HepG2 (cell line): ENCODE measurements at regions not wholly inside any gene's neighbourhood (a gene's known extent, or its start where the extent isn't known, plus 50 kb on each side); places are given as distances from the start of the nearest gene placed in this dataset.

Source experiments
- ATAC-seq: fragments of 200-7000 bp; cut with Tn5 transposase; 3 replicates; pipeline ENCODE4 v1.9.1; 2020; ENCODE audit warnings: mild to moderate bottlenecking, moderate library complexity
- BruUV-seq: library from RNA; stranded (reverse); fragments of 400-500 nt; replicated peaks from 2 replicates; lab custom pipeline; 2021; lab: Mats Ljungman, UMichigan
- CTCF ChIA-PET: fragments of 300-600 bp; formaldehyde crosslinking; extraction: SDS; loops from one replicate; lab custom pipeline; 2021; ENCODE audit warnings: low total read pairs, inconsistent platforms, low intra/inter-chr PET ratio; lab: Yijun Ruan, JAX
- POLR2A ChIA-PET: fragments of 350-600 bp; sonication (Branson Sonifier 250); formaldehyde crosslinking; loops from one replicate; lab custom pipeline; 2020; ENCODE audit warnings: antibody characterized with exemption, inconsistent platforms; lab: Yijun Ruan, JAX
- DNase-seq: peaks from one replicate; pipeline ENCODE4 v3.0.0-alpha.2; 2015; ENCODE audit warnings: low spot score
- FAIRE-seq: peaks from 3 replicates; lab custom pipeline; 2011; peaks lifted over from hg19 to GRCh38; lab: Jason Lieb, UNC
- H2AFZ ChIP-seq: one replicate; pipeline ENCODE4 v1.6.1; 2011; ENCODE audit warnings: low read length, inconsistent platforms
- H3K27ac ChIP-seq: fragments of 300-600 bp; 3 replicates; pipeline ENCODE4 v1.8.0; 2011; ENCODE audit warnings: mixed run types, mild to moderate bottlenecking, mixed read lengths, low read length, inconsistent platforms; ENCODE audit not compliant: insufficient read depth; ENCODE audit errors: extremely low read length
- H3K27me3 ChIP-seq, 2 experiments: fragments of 200-600 bp in 1 of 2; 2 replicates in 1 of 2; 3 replicates in 1 of 2; pipeline versions ENCODE4 v1.6.0 to v1.8.0; 2011; ENCODE audit warnings: low read length in 2 of 2, mild to moderate bottlenecking in 2 of 2, moderate library complexity in 2 of 2, inconsistent platforms in 1 of 2; ENCODE audit not compliant: insufficient read depth in 2 of 2, control insufficient read depth in 1 of 2
- H3K36me3 ChIP-seq, 2 experiments: fragments of 200-600 bp in 1 of 2; replicated peaks in 1 of 2; 2 replicates in 1 of 2; 3 replicates in 1 of 2; pipeline versions ENCODE4 v1.5.1 to v1.8.0; 2011; ENCODE audit warnings: low read length in 2 of 2, inconsistent platforms in 1 of 2; ENCODE audit not compliant: insufficient read depth in 2 of 2, control insufficient read depth in 1 of 2
- H3K4me1 ChIP-seq: 2 replicates; pipeline ENCODE4 v1.5.1; 2012; ENCODE audit warnings: low read length, inconsistent platforms; ENCODE audit not compliant: insufficient read depth
- H3K4me2 ChIP-seq: 2 replicates; pipeline ENCODE4 v1.6.0; 2011; ENCODE audit warnings: low read depth, low read length, inconsistent platforms
- H3K4me3 ChIP-seq, 3 experiments: fragments of 200-600 bp in 1 of 3; sonication (generic), shearing (Covaris generic) in 1 of 3; replicated peaks in 1 of 3; 2 replicates each; pipeline ENCODE4 v1.5.1; 2011 to 2016; ENCODE audit warnings: low read length in 3 of 3, inconsistent platforms in 2 of 3, low read depth in 2 of 3, mild to moderate bottlenecking in 2 of 3, control low read depth in 1 of 3, mixed read lengths in 1 of 3; ENCODE audit not compliant: insufficient read depth in 1 of 3
- H3K79me2 ChIP-seq: one replicate; pipeline ENCODE4 v1.6.1; 2011; ENCODE audit warnings: low read length, inconsistent platforms; ENCODE audit not compliant: insufficient read depth
- H3K9ac ChIP-seq: 2 replicates; pipeline ENCODE4 v1.6.0; 2011; ENCODE audit warnings: mild to moderate bottlenecking, low read depth, low read length, inconsistent platforms; ENCODE audit not compliant: insufficient read depth
- H3K9me3 ChIP-seq: 2 replicates; pipeline ENCODE4 v1.5.1; 2012; ENCODE audit warnings: mild to moderate bottlenecking, low read length
- H4K20me1 ChIP-seq: 2 replicates; pipeline ENCODE4 v1.6.0; 2011; ENCODE audit warnings: inconsistent platforms, mild to moderate bottlenecking, low read length, moderate library complexity; ENCODE audit not compliant: insufficient read depth
- DMAP1 ChIP-seq: IDR thresholded peaks from 2 replicates; pipeline ENCODE4 v1.6.1; 2016
- ETV6 ChIP-seq: sonication (generic); formaldehyde crosslinking; conservative IDR thresholded peaks from 2 replicates; pipeline ENCODE4 v1.4.0; 2020; ENCODE audit warnings: missing genetic modification reagents
- KLF11 ChIP-seq: IDR thresholded peaks from 2 replicates; pipeline ENCODE4 v1.6.1; 2016; ENCODE audit warnings: missing compliant biosample characterization
- MAFG ChIP-seq: sonication (generic); formaldehyde crosslinking; IDR thresholded peaks from 2 replicates; pipeline ENCODE4 v1.5.1; 2020; ENCODE audit warnings: mild to moderate bottlenecking, missing genetic modification reagents
- MED13 ChIP-seq: sonication (generic); formaldehyde crosslinking; IDR thresholded peaks from 2 replicates; pipeline ENCODE4 v1.5.0; 2020; ENCODE audit warnings: missing genetic modification reagents
- REPIN1 ChIP-seq: sonication (generic); formaldehyde crosslinking; IDR thresholded peaks from 2 replicates; pipeline ENCODE4 v1.8.0; 2022; ENCODE audit warnings: missing genetic modification reagents, low read depth, mild to moderate bottlenecking, borderline replicate concordance
- ZFP37 ChIP-seq: sonication (generic); formaldehyde crosslinking; IDR thresholded peaks from 2 replicates; pipeline ENCODE4 v1.4.0; 2020; ENCODE audit warnings: missing genetic modification reagents, borderline replicate concordance
- ZNF260 ChIP-seq: sonication (generic); formaldehyde crosslinking; IDR thresholded peaks from 2 replicates; pipeline ENCODE4 v1.4.0; 2020; ENCODE audit warnings: missing genetic modification reagents, low read depth, mild to moderate bottlenecking, borderline replicate concordance
- ZNF329 ChIP-seq: sonication (generic); formaldehyde crosslinking; IDR thresholded peaks from 2 replicates; pipeline ENCODE4 v1.9.0; 2021; ENCODE audit warnings: low read depth, mild to moderate bottlenecking, missing genetic modification reagents
- ZNF431 ChIP-seq: sonication (generic); formaldehyde crosslinking; IDR thresholded peaks from 2 replicates; pipeline ENCODE4 v1.9.0; 2022; ENCODE audit warnings: missing genetic modification reagents, low read depth, mild to moderate bottlenecking, borderline replicate concordance
- ZNF501 ChIP-seq: sonication (generic); formaldehyde crosslinking; IDR thresholded peaks from 2 replicates; pipeline ENCODE4 v1.5.1; 2020; ENCODE audit warnings: mild to moderate bottlenecking, moderate library complexity, missing genetic modification reagents
- ZNF564 ChIP-seq: sonication (generic); formaldehyde crosslinking; IDR thresholded peaks from 2 replicates; pipeline ENCODE4 v1.8.1; 2023; ENCODE audit warnings: mild to moderate bottlenecking, missing genetic modification reagents
- WGBS: methylation state at CpG from one replicate; pipeline ENCODE4 v1.1.6; 2017; ENCODE audit warnings: low lambda C conversion rate; 5-methylcytosine and 5-hydroxymethylcytosine counted together
- in situ Hi-C: cut with HindIII; loops from 2 replicates; pipeline ENCODE4 v1.10.0; 2017; ENCODE audit warnings: low pct_unique_long_range_greater_than_20kb; ENCODE audit not compliant: extremely low pct_ligation_motif_present
- intact Hi-C: fragments of 100-400 bp; cut with micrococcal nuclease; formaldehyde crosslinking; loops from one replicate; pipeline ENCODE4 v1.10.0; 2022; ENCODE audit not compliant: unreplicated experiment
- TF ChIP-seq, protein P1 (sequence below): sonication (generic); formaldehyde crosslinking; IDR thresholded peaks from 2 replicates; pipeline ENCODE4 v1.5.0; 2020; ENCODE audit warnings: mild to moderate bottlenecking, missing genetic modification reagents
- TF ChIP-seq, protein P2 (sequence below): IDR thresholded peaks from 2 replicates; pipeline ENCODE4 v1.6.1; 2018; ENCODE audit warnings: missing genetic modification reagents, mild to moderate bottlenecking, missing compliant biosample characterization
- TF ChIP-seq, protein P3 (sequence below): sonication (generic); formaldehyde crosslinking; IDR thresholded peaks from 2 replicates; pipeline ENCODE4 v1.5.0; 2020; ENCODE audit warnings: missing genetic modification reagents

DNA sequence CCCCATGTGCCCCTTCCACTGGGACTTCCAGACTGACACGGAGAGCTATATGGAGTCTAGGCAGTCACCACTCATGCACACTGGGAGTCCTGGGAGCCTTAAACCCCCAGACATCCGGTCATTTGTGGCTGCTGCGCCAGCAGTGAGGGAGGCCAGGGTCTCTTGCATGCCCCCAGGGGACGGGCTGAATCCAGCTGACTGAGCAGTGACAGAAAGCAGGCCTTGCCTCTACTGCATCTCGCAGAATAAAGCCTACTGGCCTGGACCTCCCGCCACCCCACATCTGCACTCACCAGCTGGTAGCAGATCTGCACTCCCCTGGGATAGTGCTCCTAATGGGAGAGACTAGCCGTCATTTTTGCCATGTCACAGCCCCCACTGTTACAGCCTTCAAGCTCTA is 1234.2 kb downstream of the FAM133A start:
- WGBS: no CpG with 5 or more reads among the region's 7 CpGs
- BruUV-seq: no TSS peak

More for the DNA sequence above, 1234.2 kb downstream of the FAM133A start:
- H3K27me3 ChIP-seq: no peaks in the 10 kb centered on the region
- POLR2A ChIA-PET: no interaction called here
- no peak overlapping the region for H3K9ac ChIP-seq
- no peak overlapping the region for H2AFZ ChIP-seq
- ATAC-seq (no peak), FAIRE-seq (no peak), DNase-seq (no peak)
- TF ChIP-seq MAFG (CRISPR knock-in tag): no peak
- TF ChIP-seq DMAP1 (CRISPR knock-in tag): no peak
- TF ChIP-seq, protein P1, sequence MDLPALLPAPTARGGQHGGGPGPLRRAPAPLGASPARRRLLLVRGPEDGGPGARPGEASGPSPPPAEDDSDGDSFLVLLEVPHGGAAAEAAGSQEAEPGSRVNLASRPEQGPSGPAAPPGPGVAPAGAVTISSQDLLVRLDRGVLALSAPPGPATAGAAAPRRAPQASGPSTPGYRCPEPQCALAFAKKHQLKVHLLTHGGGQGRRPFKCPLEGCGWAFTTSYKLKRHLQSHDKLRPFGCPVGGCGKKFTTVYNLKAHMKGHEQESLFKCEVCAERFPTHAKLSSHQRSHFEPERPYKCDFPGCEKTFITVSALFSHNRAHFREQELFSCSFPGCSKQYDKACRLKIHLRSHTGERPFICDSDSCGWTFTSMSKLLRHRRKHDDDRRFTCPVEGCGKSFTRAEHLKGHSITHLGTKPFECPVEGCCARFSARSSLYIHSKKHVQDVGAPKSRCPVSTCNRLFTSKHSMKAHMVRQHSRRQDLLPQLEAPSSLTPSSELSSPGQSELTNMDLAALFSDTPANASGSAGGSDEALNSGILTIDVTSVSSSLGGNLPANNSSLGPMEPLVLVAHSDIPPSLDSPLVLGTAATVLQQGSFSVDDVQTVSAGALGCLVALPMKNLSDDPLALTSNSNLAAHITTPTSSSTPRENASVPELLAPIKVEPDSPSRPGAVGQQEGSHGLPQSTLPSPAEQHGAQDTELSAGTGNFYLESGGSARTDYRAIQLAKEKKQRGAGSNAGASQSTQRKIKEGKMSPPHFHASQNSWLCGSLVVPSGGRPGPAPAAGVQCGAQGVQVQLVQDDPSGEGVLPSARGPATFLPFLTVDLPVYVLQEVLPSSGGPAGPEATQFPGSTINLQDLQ (CRISPR knock-in tag): no peak
- TF ChIP-seq, protein P2, sequence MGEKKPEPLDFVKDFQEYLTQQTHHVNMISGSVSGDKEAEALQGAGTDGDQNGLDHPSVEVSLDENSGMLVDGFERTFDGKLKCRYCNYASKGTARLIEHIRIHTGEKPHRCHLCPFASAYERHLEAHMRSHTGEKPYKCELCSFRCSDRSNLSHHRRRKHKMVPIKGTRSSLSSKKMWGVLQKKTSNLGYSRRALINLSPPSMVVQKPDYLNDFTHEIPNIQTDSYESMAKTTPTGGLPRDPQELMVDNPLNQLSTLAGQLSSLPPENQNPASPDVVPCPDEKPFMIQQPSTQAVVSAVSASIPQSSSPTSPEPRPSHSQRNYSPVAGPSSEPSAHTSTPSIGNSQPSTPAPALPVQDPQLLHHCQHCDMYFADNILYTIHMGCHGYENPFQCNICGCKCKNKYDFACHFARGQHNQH (CRISPR knock-in tag): no peak
- no peak for TF ChIP-seq ZNF564 (CRISPR knock-in tag)
- TF ChIP-seq ZNF501 (CRISPR knock-in tag): no peak
- TF ChIP-seq ZNF329 (CRISPR knock-in tag): no peak
- no peak for TF ChIP-seq ZNF260 (CRISPR knock-in tag)
- TF ChIP-seq, protein P3, sequence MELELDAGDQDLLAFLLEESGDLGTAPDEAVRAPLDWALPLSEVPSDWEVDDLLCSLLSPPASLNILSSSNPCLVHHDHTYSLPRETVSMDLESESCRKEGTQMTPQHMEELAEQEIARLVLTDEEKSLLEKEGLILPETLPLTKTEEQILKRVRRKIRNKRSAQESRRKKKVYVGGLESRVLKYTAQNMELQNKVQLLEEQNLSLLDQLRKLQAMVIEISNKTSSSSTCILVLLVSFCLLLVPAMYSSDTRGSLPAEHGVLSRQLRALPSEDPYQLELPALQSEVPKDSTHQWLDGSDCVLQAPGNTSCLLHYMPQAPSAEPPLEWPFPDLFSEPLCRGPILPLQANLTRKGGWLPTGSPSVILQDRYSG: no peak
- no peak for TF ChIP-seq KLF11
- no peak for TF ChIP-seq ZNF431 (CRISPR knock-in tag)
- TF ChIP-seq REPIN1 (CRISPR knock-in tag): no peak
- TF ChIP-seq MED13 (CRISPR knock-in tag): no peak
- no peak for TF ChIP-seq ZFP37 (CRISPR knock-in tag)
- TF ChIP-seq ETV6: no peak
- no peak overlapping the region for H3K4me2 ChIP-seq
- no peaks in the 10 kb centered on the region for H3K36me3 ChIP-seq
- H3K9me3 ChIP-seq: no peaks in the 10 kb centered on the region
- H3K4me1 ChIP-seq: no peaks in the 10 kb centered on the region
- no peaks in the 10 kb centered on the region for H3K79me2 ChIP-seq
- CTCF ChIA-PET: no interaction called here
- no peak overlapping the region for H3K4me3 ChIP-seq
- H4K20me1 ChIP-seq: no peaks in the 10 kb centered on the region
- intact Hi-C loops (no loop called here), in situ Hi-C loops (no loop called here)
- no peak overlapping the region for H3K27ac ChIP-seq
